GM18505 (cell line): ENCODE measurements at regions not wholly inside any gene's neighbourhood (a gene's known extent, or its start where the extent isn't known, plus 50 kb on each side); places are given as distances from the start of the nearest gene placed in this dataset.
"Not testable (repeated sequence)": the region's sequence is repeated elsewhere in the genome, so short reads cannot be mapped to it uniquely, and the experiment has no call there.

Experiments used
- ATAC-seq: cut with Tn5 transposase; IDR thresholded peaks from one replicate; pipeline ENCODE4 v1.9.1; 2021; ENCODE audit not compliant: unreplicated experiment
- POLR2A ChIP-seq: IDR thresholded peaks from 4 replicates; pipeline ENCODE4 v1.6.1; 2011; ENCODE audit warnings: borderline replicate concordance; ENCODE audit not compliant: insufficient read depth, insufficient read length; ENCODE audit errors: extremely low read depth

- ATAC-seq = no peak
- TF ChIP-seq POLR2A = no peak
These were observed 322.8 kb downstream of the SEC16B start for GRCh38 chr1:177646757-177647730.

DNA sequence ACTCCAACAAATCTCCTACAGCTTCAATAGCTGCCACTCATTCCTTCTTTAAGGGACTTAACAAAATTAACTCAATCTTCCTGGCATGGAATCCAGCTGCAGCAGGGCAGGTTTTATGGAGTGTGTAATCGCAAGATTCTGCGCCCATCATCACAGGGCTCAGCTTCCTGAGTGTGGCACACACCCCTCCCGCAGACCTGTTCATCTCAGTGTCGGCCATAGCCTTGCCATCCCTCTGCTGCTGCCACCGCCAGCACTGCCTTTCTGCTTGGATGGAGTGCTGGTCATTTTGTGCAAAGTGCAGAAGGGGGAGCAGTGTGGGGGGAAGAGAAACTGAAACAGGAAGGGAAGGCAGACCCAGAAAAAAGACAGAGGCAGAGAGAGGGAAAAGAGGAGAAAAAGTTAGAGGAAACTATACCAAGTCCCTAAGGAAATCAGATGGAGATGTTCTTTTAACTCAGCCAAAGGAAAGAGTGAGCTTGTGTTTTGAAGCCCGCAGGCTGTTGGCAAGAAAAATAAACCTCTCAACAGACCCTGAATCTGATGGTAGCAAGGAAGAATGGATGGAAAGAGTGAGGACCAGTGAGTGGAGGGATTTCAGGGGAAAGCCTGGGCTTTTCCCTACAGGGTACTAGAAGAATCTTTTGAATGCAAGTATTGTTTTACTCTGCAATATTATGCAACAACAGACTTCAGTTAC is 324.2 kb downstream of the SEC16B start:
- ATAC-seq = no peak
- TF ChIP-seq POLR2A = no peak

DNA sequence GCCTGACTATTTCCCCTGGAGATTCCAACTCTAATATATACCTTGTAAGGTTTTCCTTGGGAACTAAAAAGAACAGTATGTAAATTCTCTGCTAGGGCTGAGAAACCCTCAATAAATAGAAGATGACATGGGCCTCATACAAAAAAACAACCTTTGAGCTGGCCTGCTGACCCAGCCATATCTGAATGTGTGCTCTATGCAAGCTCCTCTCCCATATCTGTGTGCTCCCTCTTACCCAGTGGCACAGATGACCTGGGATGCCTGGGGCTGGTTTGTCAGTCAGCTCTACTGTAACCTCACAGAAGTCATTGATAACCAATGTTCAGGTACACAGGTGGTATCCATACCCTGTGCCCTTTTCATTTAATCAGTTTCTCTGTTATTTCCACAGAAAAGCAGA is 329.2 kb downstream of the SEC16B start:
- TF ChIP-seq POLR2A = no peak
- no peak for ATAC-seq

DNA sequence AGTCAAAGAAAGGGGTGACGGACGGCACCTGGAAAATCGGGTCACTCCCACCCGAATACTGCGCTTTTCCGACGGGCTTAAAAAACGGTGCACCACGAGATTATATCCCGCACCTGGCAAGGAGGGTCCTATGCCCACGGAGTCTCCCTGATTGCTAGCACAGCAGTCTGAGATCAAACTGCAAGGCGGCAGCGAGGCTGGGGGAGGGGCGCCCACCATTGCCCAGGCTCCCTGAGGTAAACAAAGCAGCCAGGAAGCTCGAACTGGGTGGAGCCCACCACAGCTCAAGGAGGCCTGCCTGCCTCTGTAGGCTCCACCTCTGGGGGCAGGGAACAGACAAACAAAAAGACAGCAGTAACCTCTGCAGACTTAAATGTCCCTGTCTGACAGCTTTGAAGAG is 335.7 kb downstream of the SEC16B start:
- not testable (repeated sequence) for ATAC-seq

- TF ChIP-seq POLR2A = no peak
- no peak for ATAC-seq
These were observed 336.8 kb downstream of the SEC16B start for GRCh38 chr1:177632923-177633615.

GRCh38 chr1:177631770-177632169 is 338.1 kb downstream of the SEC16B start:
- ATAC-seq = no peak
- TF ChIP-seq POLR2A = no peak

DNA sequence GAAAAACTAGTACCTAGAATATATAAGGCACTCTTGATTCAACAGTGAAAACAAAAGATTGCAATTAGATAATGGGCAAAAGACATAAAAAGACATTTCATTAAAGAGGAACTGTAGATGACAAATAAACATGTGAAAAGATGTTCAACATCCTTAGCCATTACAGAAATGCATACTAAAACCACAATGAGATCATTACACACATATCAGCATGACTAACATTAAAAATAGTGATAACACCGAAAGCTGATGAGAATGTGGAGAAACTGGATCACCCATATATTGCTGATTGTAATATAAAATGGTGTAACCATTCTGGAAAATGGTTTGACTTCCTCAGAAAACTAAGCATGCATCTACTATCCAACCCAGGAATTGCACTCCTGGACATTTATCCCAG is 340.3 kb downstream of the SEC16B start:
- no peak for ATAC-seq
- TF ChIP-seq POLR2A = no peak

DNA sequence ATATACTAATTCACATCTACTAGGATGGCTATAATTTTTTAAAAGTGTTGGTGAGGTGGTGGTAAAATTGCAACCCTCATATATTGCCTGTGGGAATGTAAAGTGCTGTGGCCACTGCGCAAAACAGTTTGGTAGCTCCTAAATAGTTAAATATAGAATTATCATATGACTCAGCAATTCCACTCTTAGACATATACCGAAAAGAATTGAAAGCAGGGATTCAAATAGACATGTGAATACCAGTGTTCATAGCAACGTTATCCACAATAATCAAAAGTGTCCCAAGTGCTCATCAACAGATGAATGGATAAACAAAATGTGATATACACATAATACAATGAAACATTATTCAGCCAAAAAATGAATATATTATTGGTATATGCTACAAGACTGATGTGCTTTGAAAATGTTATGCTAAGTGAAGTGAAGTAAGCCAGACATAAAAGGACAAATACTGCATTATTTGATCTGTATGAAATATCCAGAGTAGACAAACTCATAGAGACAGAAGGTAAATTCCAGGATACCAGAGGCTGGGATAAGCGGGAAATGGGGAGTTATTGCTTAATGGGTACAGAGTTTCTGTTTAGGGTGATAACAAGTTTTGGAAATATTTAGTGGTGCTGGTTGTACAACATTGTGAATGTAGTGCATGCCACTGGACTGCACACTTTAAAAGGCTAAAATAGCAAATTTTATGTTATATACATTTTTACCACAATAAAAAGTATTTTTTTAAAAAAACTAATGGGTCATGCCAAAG is 342.5 kb downstream of the SEC16B start:
- ATAC-seq = no peak
- TF ChIP-seq POLR2A = no peak

- TF ChIP-seq POLR2A = no peak
- no peak for ATAC-seq
These were observed 349.1 kb downstream of the SEC16B start for GRCh38 chr1:177620636-177621190.

DNA sequence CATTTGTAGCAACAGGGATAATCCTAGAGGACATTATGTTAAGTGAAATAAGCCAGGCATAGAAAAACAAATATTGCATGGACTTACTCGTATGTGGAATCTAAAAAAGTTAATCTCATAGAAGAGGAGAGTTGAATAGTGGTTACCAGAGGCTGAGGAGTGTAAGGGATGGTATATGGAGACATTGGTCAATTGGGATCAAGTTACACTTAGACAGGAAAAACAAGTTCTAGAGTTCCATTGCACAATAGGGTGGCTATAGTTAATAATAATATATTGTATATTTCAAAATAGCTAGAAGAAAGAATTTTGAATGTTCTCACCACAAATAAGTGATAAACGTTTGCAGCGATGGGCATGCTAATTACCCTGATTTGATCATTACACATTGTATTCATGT is 354.6 kb downstream of the SEC16B start:
- no peak for ATAC-seq
- TF ChIP-seq POLR2A = no peak

- TF ChIP-seq POLR2A = no peak
- no peak for ATAC-seq
These were observed 358.5 kb downstream of the SEC16B start for GRCh38 chr1:177611402-177611801.

DNA sequence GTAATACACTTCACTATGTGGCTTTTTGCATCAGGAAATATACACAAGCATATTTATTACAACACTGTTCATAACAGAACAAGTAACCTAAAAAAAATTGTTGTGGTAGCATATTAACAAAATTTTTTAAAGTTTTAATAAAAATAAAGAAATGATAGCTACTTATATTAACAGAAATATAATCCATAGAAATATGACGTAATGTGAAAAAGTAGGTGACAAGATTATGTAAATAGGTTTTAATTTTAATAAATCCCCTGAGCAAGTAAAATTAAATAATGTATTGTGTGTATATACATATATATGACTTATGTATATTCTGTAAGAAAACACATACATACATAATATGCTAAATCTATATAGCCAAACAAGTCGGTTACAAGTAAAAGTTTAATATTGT is 359.9 kb downstream of the SEC16B start:
- no peak for TF ChIP-seq POLR2A
- no peak for ATAC-seq

- TF ChIP-seq POLR2A = no peak
- no peak for ATAC-seq
These were observed 368.9 kb downstream of the SEC16B start for GRCh38 chr1:177600936-177601335.
